Nephron progenitor cell (in vitro differentiated cells): ENCODE measurements at regions not wholly inside any gene's neighbourhood (a gene's known extent, or its start where the extent isn't known, plus 50 kb on each side); places are given as distances from the start of the nearest gene placed in this dataset.

Experiments
- DNase-seq: peaks from one replicate; pipeline ENCODE4 v3.0.0; 2021
- H3K27ac Mint-ChIP-seq: 2 replicates; pipeline ENCODE4 v1.8.0; 2021; ENCODE audit warnings: mild to moderate bottlenecking, moderate library complexity, mixed read lengths
- H3K27me3 Mint-ChIP-seq: 2 replicates; pipeline ENCODE4 v1.8.0; 2021; ENCODE audit warnings: mild to moderate bottlenecking, low read depth, mixed read lengths; ENCODE audit not compliant: poor library complexity
- H3K36me3 Mint-ChIP-seq: 2 replicates; pipeline ENCODE4 v1.8.0; 2021; ENCODE audit warnings: low read depth, mixed read lengths
- H3K4me1 Mint-ChIP-seq: 2 replicates; pipeline ENCODE4 v1.8.0; 2021; ENCODE audit warnings: mixed read lengths
- H3K4me3 Mint-ChIP-seq: 2 replicates; pipeline ENCODE4 v1.8.0; 2021; ENCODE audit warnings: mild to moderate bottlenecking, moderate library complexity, mixed read lengths
- H3K9me3 Mint-ChIP-seq: 2 replicates; pipeline ENCODE4 v1.8.0; 2021; ENCODE audit warnings: mild to moderate bottlenecking, moderate library complexity, mixed read lengths
- CTCF ChIP-seq: fragments of 200-600 bp; sonication (generic); IDR thresholded peaks from 2 replicates; pipeline ENCODE4 v1.5.0; 2021; ENCODE audit warnings: antibody characterized with exemption

- no peaks in the 10 kb centered on the region for H3K36me3 Mint-ChIP-seq
- TF ChIP-seq CTCF = no peak
- DNase-seq = no peak
- H3K4me3 Mint-ChIP-seq = no peak overlapping the region
- no peaks in the 10 kb centered on the region for H3K27me3 Mint-ChIP-seq
- H3K9me3 Mint-ChIP-seq = peaks cover 16% of the 10 kb centered on the region
- peak overlapping the region; percentile 89 for H3K27ac Mint-ChIP-seq
- H3K4me1 Mint-ChIP-seq = no peaks in the 10 kb centered on the region
Observed at GRCh38 chr2:48145845-48146452, 168.5 kb upstream of the FOXN2 start.

DNA sequence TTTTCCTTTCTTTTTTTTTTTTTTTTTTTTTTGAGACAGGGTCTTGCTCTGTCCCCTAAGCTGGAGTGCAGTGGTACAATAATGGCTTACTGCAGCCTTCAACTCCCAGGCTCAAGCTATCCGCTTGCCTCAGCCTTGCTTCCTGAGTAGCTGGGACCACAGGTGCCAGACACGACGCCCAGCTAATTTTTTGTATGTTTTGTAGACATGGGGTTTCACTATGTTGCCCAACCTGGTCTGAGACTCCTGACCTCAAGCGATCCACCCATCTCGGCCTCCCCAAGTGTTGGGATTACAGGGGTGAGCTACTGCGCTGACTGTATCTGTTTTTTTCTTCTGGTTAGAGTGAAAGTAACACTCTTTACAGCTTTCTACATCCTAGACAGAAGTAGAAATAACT is 167.9 kb upstream of the FOXN2 start:
- Mint-ChIP-seq H3K36me3 (no peaks in the 10 kb centered on the region), H3K27ac (no peak overlapping the region), H3K4me3 (no peak overlapping the region), H3K9me3 (peaks cover 10% of the 10 kb centered on the region), H3K27me3 (no peaks in the 10 kb centered on the region), H3K4me1 (no peaks in the 10 kb centered on the region)
- TF ChIP-seq CTCF = no peak
- DNase-seq = no peak

GRCh38 chr2:48147719-48148118 is 166.8 kb upstream of the FOXN2 start:
- Mint-ChIP-seq H3K4me3 (no peak overlapping the region), H3K4me1 (no peaks in the 10 kb centered on the region), H3K27me3 (no peaks in the 10 kb centered on the region), H3K36me3 (no peaks in the 10 kb centered on the region), H3K9me3 (peaks cover 4% of the 10 kb centered on the region), H3K27ac (no peak overlapping the region)
- DNase-seq = no peak
- no peak for TF ChIP-seq CTCF

GRCh38 chr2:48148841-48149430 is 165.5 kb upstream of the FOXN2 start:
- Mint-ChIP-seq H3K4me3 (no peak overlapping the region), H3K27me3 (peaks cover 3% of the 10 kb centered on the region), H3K27ac (no peak overlapping the region), H3K9me3 (peaks cover 3% of the 10 kb centered on the region), H3K4me1 (no peaks in the 10 kb centered on the region), H3K36me3 (no peaks in the 10 kb centered on the region)
- TF ChIP-seq CTCF = no peak
- DNase-seq = no peak

DNA sequence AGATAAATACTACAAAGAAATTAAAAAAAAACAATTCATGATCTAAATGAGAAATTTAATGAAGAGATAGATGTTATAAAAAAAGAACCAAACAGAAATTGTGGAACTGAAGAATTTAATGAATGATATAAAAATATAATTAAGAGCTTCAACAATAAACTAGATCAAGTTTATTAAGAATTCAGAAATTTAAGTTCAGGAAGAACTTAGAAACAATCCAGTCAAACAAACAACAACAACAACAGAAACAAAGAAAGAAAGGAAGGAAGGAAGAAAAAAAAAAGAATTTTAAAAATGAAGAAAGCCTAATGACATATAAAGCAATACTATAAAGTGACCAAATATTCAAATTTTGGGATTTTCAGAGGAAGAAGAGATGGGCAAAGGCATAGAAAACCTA is 157.3 kb upstream of the FOXN2 start:
- Mint-ChIP-seq H3K9me3 (peaks cover 44% of the 10 kb centered on the region), H3K36me3 (peaks cover 5% of the 10 kb centered on the region), H3K4me3 (no peak overlapping the region), H3K27ac (no peak overlapping the region), H3K27me3 (peaks cover 6% of the 10 kb centered on the region), H3K4me1 (no peaks in the 10 kb centered on the region)
- no peak for DNase-seq
- TF ChIP-seq CTCF = no peak

- peaks cover under 1% of the 10 kb centered on the region for H3K27me3 Mint-ChIP-seq
- no peak overlapping the region for H3K27ac Mint-ChIP-seq
- peaks cover 5% of the 10 kb centered on the region for H3K36me3 Mint-ChIP-seq
- TF ChIP-seq CTCF = no peak
- H3K9me3 Mint-ChIP-seq = peaks cover 46% of the 10 kb centered on the region
- H3K4me3 Mint-ChIP-seq = no peak overlapping the region
- DNase-seq = no peak
- H3K4me1 Mint-ChIP-seq = no peaks in the 10 kb centered on the region
Observed at GRCh38 chr2:48161628-48162027, 152.9 kb upstream of the FOXN2 start.
